Adipose tissue (tissue), 3 donors: ENCODE measurements at regions not wholly inside any gene's neighbourhood (a gene's known extent, or its start where the extent isn't known, plus 50 kb on each side); places are given as distances from the start of the nearest gene placed in this dataset.

ENCODE experiments used
- H3K27ac ChIP-seq: one replicate; pipeline ENCODE4 v1.5.1; 2013; ENCODE audit warnings: low read depth, low read length
- WGBS, 3 donors: extraction: QIAGEN DNeasy Blood & Tissue Kit; methylation state at CpG; one replicate each; pipeline ENCODE4 v1.1.7; 2013; 5-methylcytosine and 5-hydroxymethylcytosine counted together
- donor health status: healthy with polysubstance abuse.
- donor health status: Bipolar disorder and iron deficiency.
- donor health status: healthy.

DNA sequence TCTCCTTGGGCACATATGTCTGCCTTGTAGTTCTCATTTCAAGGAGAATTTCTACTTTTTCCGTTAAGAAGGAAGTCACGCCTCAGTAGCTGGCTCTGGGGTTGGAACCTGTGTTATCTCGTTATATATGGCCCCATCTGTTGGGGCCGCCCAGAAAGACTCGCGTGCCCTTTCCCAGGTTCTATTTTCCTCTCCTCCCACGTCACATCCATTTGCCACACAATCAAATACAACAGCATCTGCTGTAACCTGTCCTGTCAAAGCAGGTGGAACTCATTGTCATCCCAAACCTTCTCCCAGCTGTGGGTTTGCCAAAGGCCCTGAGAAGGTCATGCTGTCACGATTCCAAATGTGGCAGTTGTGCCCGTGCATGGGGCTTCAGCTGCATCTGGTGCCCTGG lies 213.1 kb upstream of the ZBED5 start:
- WGBS, 3 donors: 74 to 84% (median 81%) methylated on average over 9 of the region's 9 CpGs

GRCh38 chr11:11069841-11070835 lies 212.3 kb upstream of the ZBED5 start:
- 76 to 85% (median 79%) methylated on average over 9 of the region's 9 CpGs for WGBS, 3 donors
- H3K27ac ChIP-seq: no peak overlapping the region

More for the DNA sequence above, 213.1 kb upstream of the ZBED5 start:
- H3K27ac ChIP-seq: no peak overlapping the region

DNA sequence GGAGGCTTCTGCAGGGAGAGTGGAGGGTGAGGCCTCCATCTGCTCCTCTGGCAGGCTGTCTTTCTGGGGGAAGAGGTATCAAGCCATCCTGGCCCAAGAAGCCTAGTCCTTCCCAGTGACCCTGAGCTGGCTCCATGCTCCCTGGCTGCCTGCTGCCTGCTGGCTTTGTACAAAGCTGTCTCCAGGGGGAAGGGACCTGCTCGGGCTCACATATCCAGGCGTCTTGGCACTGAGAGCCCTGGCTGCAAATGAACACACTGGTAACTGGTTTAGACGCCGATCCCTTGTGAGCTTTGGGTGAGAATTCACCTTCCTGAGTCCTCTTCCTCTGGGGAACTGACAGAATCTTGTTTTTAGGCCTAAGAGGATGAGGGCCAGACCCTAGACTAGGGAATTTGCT lies 210.3 kb upstream of the ZBED5 start:
- WGBS, 3 donors: 84 to 93% (median 88%) methylated on average over 4 of the region's 4 CpGs
- H3K27ac ChIP-seq: no peak overlapping the region

DNA sequence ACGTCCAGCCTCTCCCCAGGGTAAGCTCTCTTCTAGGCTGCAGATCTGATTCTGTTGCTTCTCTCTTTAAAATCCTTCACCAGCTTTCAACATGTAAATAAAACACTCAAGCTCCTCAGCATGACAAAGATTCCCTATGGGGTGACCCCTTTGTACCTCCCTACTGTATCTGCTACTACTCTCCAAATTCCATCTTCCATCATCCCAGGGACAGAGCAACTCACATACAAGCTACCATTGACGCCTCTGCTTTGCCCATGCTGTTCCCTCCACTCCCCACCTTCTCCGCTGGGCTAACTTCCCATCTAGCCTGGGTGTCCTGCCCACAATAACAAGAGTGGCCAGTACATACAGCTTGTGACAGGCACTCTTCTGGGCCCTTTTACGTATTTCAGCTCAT lies 207.5 kb upstream of the ZBED5 start:
- WGBS, 3 donors: 76 to 93% (median 90%) methylated on average over 4 of the region's 4 CpGs
- no peak overlapping the region for H3K27ac ChIP-seq

GRCh38 chr11:11057472-11057854 lies 199.6 kb upstream of the ZBED5 start:
- no peak overlapping the region for H3K27ac ChIP-seq
- WGBS, 3 donors: 60 to 85% (median 78%) methylated on average over 2 of the region's 2 CpGs

DNA sequence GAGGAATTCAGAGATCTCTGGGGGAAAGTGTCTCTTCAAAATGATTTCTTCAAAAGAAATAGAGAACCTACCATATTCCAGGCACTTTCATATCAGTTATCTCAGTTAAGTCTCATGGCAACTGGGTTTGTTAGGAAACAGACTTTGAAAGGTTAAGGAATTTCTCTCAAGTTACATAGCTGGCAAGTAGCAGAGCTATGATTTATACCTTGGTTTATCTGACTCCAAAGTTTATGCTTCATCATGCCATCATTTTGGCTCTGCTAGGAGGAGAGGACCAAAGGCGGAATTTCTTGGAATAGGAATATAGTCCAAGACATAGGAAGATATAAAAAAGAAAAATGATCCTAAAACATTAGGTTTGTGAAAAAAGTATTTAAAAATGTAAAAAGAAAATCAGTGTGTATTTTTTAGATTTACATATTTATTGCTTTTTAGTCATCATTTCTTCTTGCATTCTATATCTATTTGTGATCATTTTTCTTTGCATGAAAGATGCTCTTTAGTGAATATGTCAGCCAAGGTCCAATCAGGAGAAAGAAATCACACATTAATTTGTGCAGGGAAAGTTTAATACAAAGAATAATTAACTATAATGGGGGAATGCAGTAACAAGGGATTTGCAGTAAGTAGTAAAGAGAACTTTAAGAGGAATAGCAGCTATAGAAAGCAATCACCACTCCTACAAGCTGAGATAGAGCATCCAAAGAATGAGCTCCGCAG lies 199.1 kb upstream of the ZBED5 start:
- H3K27ac ChIP-seq: no peak overlapping the region
- 71 to 89% (median 71%) methylated on average over 2 of the region's 2 CpGs for WGBS, 3 donors

- 50 to 58% (median 52%) methylated on average over 1 of the region's 1 CpG for WGBS, 3 donors
Observed at GRCh38 chr11:11056316-11056715, 198.5 kb upstream of the ZBED5 start.

DNA sequence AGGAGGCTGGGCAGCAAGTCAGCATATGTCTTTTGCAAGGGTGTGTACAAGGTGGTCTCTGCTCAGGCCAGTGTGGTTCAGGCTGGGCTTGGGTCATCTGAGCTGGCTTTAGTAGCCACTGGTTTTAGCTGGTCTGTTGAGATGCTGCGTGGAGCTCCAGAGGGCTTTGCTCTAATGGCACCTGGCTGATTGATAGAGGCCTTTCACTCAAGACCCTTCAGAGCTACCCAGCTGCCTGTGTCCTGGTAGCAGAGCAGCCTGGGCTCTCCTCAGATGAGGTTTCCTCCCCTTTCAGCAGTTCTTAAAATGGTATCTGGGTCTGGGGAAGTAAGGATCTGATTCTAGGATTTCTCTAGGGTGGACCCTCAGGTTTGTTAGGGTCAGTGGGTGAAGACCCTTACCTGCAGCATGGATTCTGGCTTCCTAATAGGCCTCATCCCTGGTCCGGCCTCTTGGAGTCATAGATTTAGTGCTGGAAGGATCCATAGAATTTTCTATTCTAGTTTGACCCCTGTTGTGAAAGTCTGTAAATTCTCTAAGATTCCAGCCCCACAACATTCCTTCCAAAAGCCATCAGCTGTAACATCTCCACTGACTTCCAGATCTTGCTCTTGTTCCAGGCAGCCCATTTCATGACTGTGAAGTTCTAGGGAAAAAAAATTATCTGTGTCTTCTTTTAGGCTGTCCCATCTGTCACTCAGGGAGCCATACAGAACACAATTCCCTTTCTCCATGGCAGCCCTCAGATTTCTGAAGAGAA lies 190.2 kb upstream of the ZBED5 start:
- WGBS, 3 donors: 63 to 74% (median 70%) methylated on average over 2 of the region's 2 CpGs

More at GRCh38 chr11:11056316-11056715, 198.5 kb upstream of the ZBED5 start:
- H3K27ac ChIP-seq: no peak overlapping the region

GRCh38 chr11:11046781-11047180 lies 188.9 kb upstream of the ZBED5 start:
- 87 to 88% (median 87%) methylated on average over 4 of the region's 4 CpGs for WGBS, 3 donors
- H3K27ac ChIP-seq: no peak overlapping the region

More for the DNA sequence above, 190.2 kb upstream of the ZBED5 start:
- no peak overlapping the region for H3K27ac ChIP-seq

DNA sequence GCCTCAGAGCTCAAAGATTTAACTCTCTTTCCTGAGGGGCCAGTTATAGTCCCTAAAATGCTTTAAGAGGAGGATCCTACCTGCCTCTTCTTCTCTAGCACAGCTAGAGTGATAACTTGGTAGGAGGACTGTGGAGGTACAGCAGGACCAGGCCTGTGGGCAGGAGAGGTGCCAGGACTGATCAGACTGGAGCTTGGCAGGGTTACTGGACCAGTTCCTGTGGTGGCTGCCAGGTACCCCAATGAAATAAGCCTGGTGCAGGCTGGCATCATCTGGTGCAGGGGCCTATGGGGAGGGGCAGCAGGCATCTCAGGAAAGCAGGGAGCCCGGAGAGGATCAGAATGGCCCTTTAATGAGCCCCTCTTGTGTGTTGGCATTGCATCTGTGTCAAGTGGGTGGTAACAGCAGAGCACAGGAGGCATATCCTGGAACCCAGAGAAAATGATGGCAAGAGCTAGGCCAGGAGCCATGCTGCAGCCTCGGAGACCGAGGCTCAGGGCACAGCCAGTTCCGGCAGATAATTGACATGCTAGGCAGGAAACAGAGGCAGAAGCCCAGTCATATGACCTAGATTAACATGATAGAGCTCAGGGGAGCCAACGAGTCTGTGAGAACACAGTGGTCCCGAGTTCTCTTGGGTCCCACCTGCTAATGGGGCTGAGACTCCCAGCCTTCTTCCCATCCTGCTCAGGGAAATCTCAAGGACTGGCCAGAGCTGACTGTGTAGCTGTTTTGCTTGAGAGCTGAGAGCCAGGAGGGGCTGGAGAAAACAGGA lies 187.5 kb upstream of the ZBED5 start:
- no peak overlapping the region for H3K27ac ChIP-seq
- WGBS, 3 donors: 85 to 93% (median 88%) methylated on average over 6 of the region's 6 CpGs

DNA sequence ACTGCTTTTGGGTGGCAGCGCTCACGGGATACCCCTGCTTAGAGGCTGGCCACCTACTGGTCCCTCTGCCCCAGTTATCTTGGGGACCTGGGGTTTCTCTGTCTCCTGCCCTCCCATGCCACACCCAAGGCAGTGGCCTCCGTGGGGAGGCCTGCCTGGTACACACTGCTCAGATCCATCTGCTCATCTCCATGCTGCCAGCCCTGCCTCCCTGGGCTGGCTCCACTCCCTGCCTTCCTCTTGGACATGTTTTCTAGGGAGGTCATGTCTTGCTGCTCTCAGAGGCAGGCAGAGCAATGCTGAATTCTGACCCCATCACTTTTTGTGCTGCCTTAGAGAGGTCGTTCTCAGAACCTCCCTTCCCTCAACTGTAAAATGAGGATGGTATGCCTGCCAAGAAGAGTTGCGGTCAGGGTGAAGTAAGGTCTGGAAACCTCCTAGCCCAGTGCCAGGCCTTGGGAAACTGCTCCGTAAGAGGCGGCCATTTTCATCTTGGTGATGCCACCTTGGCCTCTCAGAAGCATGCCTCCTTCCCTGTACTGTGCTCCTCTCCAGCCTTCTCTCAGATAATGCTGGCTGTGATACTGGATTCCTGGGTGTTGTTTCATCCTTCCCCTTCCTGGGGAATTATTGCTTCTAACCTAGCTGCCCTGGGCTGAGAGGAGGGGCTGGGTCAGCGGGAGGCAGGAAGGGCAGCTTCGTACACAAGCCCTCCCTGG lies 186.4 kb upstream of the ZBED5 start:
- H3K27ac ChIP-seq: no peak overlapping the region
- WGBS, 3 donors: 79 to 91% (median 80%) methylated on average over 9 of the region's 9 CpGs

GRCh38 chr11:11043721-11044120 lies 185.9 kb upstream of the ZBED5 start:
- H3K27ac ChIP-seq: no peak overlapping the region
- 71 to 76% (median 73%) methylated on average over 3 of the region's 3 CpGs for WGBS, 3 donors

DNA sequence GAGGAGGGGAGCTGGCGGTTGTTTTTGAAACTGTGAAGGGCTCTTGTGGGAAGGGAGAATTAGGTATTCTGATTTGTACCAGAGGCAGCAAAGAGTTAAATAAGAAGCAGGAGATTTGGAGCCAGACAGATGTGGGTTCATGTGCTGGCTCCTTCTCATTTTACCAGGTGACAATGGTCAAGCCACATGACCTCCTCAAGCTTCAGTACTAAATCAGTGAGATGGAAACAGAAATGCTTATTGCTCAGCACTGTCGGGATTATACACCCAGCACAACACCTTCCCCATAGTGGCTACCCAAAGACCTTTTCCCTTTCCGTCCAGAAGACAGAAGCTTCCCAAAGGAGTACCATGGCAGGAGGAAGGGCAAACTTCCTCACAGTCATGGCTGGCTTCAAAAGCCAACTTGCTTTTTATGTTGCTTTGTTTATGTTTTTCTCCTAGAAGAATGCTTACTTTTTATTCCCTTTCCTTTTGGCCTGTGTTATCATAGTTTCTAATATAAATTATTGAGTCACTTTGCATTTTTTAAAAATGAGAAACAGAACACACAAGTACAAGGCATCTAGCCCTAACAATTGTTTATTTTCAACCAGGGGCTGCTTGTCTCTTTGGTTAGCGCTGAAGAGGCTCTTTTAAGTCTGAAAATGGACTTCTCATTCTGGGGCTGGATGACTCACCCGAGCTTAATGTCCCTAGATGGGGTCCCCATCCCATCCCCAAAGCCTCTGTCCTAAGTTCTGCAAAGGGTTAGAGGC lies 181.5 kb upstream of the ZBED5 start:
- no peak overlapping the region for H3K27ac ChIP-seq
- 79 to 85% (median 80%) methylated on average over 5 of the region's 5 CpGs for WGBS, 3 donors

- WGBS, 3 donors: 50 to 73% (median 62%) methylated on average over 3 of the region's 3 CpGs
- no peak overlapping the region for H3K27ac ChIP-seq
Observed at GRCh38 chr11:11038782-11039181, 180.9 kb upstream of the ZBED5 start.

DNA sequence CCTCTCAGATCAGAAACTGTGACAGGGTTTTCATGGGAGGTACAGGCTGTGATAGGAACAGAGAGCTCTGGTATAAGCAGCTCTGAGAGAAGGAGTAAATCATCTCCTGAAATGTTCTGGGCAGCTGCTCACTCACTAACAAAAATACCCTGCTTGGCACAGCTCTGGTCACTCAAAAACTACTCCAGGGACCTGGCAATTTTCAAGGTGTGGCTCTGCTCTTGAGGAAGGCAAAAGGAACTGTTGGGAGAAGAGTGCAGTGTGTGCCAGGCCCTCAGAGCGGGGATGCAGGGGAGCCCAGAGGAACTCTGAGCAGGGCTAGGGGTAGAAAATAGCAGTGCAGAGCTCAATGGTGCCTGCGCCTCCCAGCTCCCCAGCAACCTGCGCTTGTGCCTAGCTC lies 180.5 kb upstream of the ZBED5 start:
- no peak overlapping the region for H3K27ac ChIP-seq
- WGBS, 3 donors: 87 to 92% (median 89%) methylated on average over 3 of the region's 3 CpGs

- H3K27ac ChIP-seq: no peak overlapping the region
- WGBS, 3 donors: 50 to 79% (median 69%) methylated on average over 5 of the region's 5 CpGs
Observed at GRCh38 chr11:11036848-11037732, 179.2 kb upstream of the ZBED5 start.
